HEK293T (cell line): ENCODE measurements at regions not wholly inside any gene's neighbourhood (a gene's known extent, or its start where the extent isn't known, plus 50 kb on each side); places are given as distances from the start of the nearest gene placed in this dataset.

ENCODE experiments used
- CTCF ChIA-PET: fragments of 350-600 bp; formaldehyde crosslinking; extraction: SDS; loops from one replicate; lab custom pipeline; 2021; ENCODE audit warnings: antibody characterized with exemption, inconsistent platforms; lab: Yijun Ruan, JAX
- POLR2A ChIA-PET: fragments of 350-600 bp; formaldehyde crosslinking; extraction: SDS; loops from one replicate; lab custom pipeline; 2020; ENCODE audit warnings: antibody characterized with exemption, inconsistent platforms; lab: Yijun Ruan, JAX
- DNase-seq: peaks from one replicate; pipeline ENCODE4 v3.0.0; 2012; ENCODE audit warnings: mixed read lengths; ENCODE audit errors: extremely low spot score
- ARNT ChIP-seq: fragments of 450-650 bp; IDR thresholded peaks from 2 replicates; pipeline ENCODE4 v1.6.1; 2017; ENCODE audit warnings: mild to moderate bottlenecking
- BHLHE40 ChIP-seq: fragments of 450-650 bp; IDR thresholded peaks from 2 replicates; pipeline ENCODE4 v1.6.1; 2016; ENCODE audit warnings: mild to moderate bottlenecking, moderate library complexity, borderline replicate concordance
- CTBP1 ChIP-seq: fragments of 450-650 bp; IDR thresholded peaks from 2 replicates; pipeline ENCODE4 v1.6.1; 2016; ENCODE audit warnings: borderline replicate concordance
- ELF4 ChIP-seq: fragments of 450-650 bp; IDR thresholded peaks from 2 replicates; pipeline ENCODE4 v1.6.1; 2017; ENCODE audit warnings: antibody characterized with exemption
- FOXA1 ChIP-seq: fragments of 450-650 bp; IDR thresholded peaks from 2 replicates; pipeline ENCODE4 v1.6.1; 2016; ENCODE audit warnings: mild to moderate bottlenecking
- FOXK2 ChIP-seq: fragments of 450-650 bp; IDR thresholded peaks from 2 replicates; pipeline ENCODE4 v1.6.1; 2016; ENCODE audit warnings: mild to moderate bottlenecking
- FOXM1 ChIP-seq: fragments of 450-650 bp; IDR thresholded peaks from 2 replicates; pipeline ENCODE4 v1.6.1; 2017; ENCODE audit warnings: mild to moderate bottlenecking, borderline replicate concordance
- HDGF ChIP-seq: fragments of 450-650 bp; IDR thresholded peaks from 2 replicates; pipeline ENCODE4 v1.6.1; 2017; ENCODE audit warnings: antibody characterized with exemption, borderline replicate concordance
- L3MBTL2 ChIP-seq: fragments of 450-650 bp; conservative IDR thresholded peaks from 2 replicates; pipeline ENCODE4 v1.6.1; 2016; ENCODE audit warnings: mild to moderate bottlenecking
- LEF1 ChIP-seq: fragments of 450-650 bp; IDR thresholded peaks from 2 replicates; pipeline ENCODE4 v1.6.1; 2017; ENCODE audit warnings: mild to moderate bottlenecking, borderline replicate concordance
- NFRKB ChIP-seq: fragments of 450-650 bp; IDR thresholded peaks from 2 replicates; pipeline ENCODE4 v1.6.1; 2016; ENCODE audit warnings: mild to moderate bottlenecking, moderate library complexity
- SP1 ChIP-seq: fragments of 450-650 bp; IDR thresholded peaks from 2 replicates; pipeline ENCODE4 v1.6.1; 2017
- SUZ12 ChIP-seq: fragments of 450-650 bp; IDR thresholded peaks from 2 replicates; pipeline ENCODE4 v1.6.1; 2016; ENCODE audit warnings: mild to moderate bottlenecking
- TARDBP ChIP-seq: fragments of 450-650 bp; IDR thresholded peaks from 2 replicates; pipeline ENCODE4 v1.6.1; 2016
- ZNF384 ChIP-seq: fragments of 450-650 bp; IDR thresholded peaks from 2 replicates; pipeline ENCODE4 v1.6.1; 2016
- TF ChIP-seq, protein P1 (sequence below): fragments of 450-650 bp; IDR thresholded peaks from 2 replicates; pipeline ENCODE4 v1.6.1; 2016

- no peak for TF ChIP-seq HDGF
- TF ChIP-seq, protein P1, sequence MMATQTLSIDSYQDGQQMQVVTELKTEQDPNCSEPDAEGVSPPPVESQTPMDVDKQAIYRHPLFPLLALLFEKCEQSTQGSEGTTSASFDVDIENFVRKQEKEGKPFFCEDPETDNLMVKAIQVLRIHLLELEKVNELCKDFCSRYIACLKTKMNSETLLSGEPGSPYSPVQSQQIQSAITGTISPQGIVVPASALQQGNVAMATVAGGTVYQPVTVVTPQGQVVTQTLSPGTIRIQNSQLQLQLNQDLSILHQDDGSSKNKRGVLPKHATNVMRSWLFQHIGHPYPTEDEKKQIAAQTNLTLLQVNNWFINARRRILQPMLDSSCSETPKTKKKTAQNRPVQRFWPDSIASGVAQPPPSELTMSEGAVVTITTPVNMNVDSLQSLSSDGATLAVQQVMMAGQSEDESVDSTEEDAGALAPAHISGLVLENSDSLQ = no peak
- TF ChIP-seq CTBP1 = no peak
- no peak for TF ChIP-seq FOXK2
- TF ChIP-seq ARNT = no peak
- TF ChIP-seq TARDBP = no peak
- TF ChIP-seq BHLHE40 = no peak
- TF ChIP-seq FOXM1 = no peak
- TF ChIP-seq NFRKB = no peak
- no peak for TF ChIP-seq LEF1
- no peak for TF ChIP-seq ELF4
- TF ChIP-seq SP1 = no peak
- no peak for TF ChIP-seq ZNF384
- TF ChIP-seq L3MBTL2 = no peak
- no peak for TF ChIP-seq SUZ12
- no peak for TF ChIP-seq FOXA1
- POLR2A ChIA-PET = no interaction called here
- CTCF ChIA-PET = no interaction called here
- no peak for DNase-seq
Observed at GRCh38 chr14:80127466-80127865, 83.8 kb downstream of the DIO2 start.

DNA sequence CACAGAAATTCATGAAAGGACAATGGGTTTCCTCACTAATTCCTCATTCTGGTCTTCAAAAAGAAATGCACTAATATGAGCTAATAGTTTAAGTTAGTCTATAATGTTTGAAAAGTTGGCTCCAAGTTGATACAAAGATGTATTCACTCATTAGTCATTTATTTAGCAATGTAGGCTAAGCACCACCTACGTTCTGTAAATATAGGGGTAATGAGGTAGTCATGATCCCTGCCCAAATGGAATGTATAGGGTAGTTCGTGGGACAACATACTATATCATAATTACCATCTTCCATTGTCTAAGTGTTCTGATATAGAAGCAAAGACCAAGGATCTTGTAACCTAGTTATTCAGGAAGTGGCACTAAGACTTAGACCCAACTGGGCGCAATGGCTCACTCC is 86.5 kb downstream of the DIO2 start:
- ChIA-PET POLR2A (no interaction called here), CTCF (no interaction called here)
- TF ChIP-seq BHLHE40 (no peak), ZNF384 (no peak), ARNT (no peak), LEF1 (no peak), FOXM1 (no peak), HDGF (no peak), SP1 (no peak), L3MBTL2 (no peak), ELF4 (no peak), FOXK2 (no peak), TARDBP (no peak), FOXA1 (no peak), SUZ12 (no peak)
- TF ChIP-seq, protein P1 = no peak
- no peak for DNase-seq

DNA sequence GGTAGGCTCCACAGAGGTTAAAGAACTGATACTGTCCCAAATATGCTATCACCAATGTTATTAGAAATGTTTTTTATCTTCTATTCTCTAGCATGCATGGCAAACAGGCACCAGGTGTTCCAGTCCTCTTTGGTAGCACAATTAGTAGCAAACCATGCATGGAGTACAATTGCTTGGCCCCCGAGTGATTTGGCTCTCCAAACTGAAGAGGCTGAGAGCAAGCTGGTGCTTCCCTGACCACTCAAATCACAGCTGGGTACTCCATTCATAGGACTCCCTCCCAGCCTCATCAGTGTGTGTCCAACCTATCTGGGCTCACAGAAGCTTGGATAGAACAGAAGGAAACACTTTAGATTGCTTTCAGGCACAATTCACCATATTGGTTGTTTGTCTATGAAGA is 93.4 kb downstream of the DIO2 start:
- ChIA-PET CTCF (no interaction called here), POLR2A (no interaction called here)
- TF ChIP-seq SP1 (no peak), ARNT (no peak)
- no peak for DNase-seq

GRCh38 chr14:80116157-80116556 is 95.1 kb downstream of the DIO2 start:
- no peak for TF ChIP-seq BHLHE40
- no peak for TF ChIP-seq ZNF384
- TF ChIP-seq ARNT = no peak
- no peak for TF ChIP-seq LEF1
- no peak for TF ChIP-seq ELF4
- no peak for TF ChIP-seq FOXA1
- TF ChIP-seq L3MBTL2 = no peak
- TF ChIP-seq NFRKB = no peak
- no peak for TF ChIP-seq HDGF
- TF ChIP-seq FOXM1 = no peak

DNA sequence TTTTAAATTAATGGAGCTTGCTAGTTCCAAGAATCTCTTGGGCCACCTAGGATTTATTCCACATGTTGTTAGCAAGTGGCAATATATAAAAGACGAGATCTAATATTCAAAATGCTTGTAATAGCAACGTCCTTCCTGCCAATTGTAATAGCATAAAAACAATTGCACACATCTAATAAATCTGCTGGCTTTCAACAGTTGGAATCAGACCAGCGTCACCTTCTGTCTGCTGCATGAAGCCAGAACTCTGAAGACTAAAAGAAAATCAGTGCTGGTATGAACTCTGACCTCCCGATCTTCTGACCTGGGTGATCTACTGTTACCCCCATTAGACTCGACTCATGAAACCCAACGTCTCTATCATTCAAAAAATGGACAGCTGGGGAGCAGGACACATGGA is 100.6 kb downstream of the DIO2 start:
- ChIA-PET CTCF (no interaction called here), POLR2A (no interaction called here)

More at GRCh38 chr14:80116157-80116556, 95.1 kb downstream of the DIO2 start:
- ChIA-PET CTCF (no interaction called here), POLR2A (no interaction called here)
- no peak for DNase-seq

GRCh38 chr14:80109055-80109454 is 102.2 kb downstream of the DIO2 start:
- CTCF ChIA-PET = no interaction called here
- POLR2A ChIA-PET = no interaction called here
- no peak for TF ChIP-seq BHLHE40
- TF ChIP-seq FOXK2 = no peak
- TF ChIP-seq L3MBTL2 = no peak
- TF ChIP-seq FOXA1 = no peak
- no peak for TF ChIP-seq CTBP1
- no peak for TF ChIP-seq TARDBP
- TF ChIP-seq FOXM1 = no peak

More for the DNA sequence above, 100.6 kb downstream of the DIO2 start:
- TF ChIP-seq ZNF384 (no peak), FOXA1 (no peak), HDGF (no peak), NFRKB (no peak), TARDBP (no peak), ARNT (no peak), CTBP1 (no peak), LEF1 (no peak), L3MBTL2 (no peak), SUZ12 (no peak), FOXM1 (no peak), SP1 (no peak), BHLHE40 (no peak), ELF4 (no peak), FOXK2 (no peak)
- TF ChIP-seq, protein P1 = no peak
- no peak for DNase-seq

DNA sequence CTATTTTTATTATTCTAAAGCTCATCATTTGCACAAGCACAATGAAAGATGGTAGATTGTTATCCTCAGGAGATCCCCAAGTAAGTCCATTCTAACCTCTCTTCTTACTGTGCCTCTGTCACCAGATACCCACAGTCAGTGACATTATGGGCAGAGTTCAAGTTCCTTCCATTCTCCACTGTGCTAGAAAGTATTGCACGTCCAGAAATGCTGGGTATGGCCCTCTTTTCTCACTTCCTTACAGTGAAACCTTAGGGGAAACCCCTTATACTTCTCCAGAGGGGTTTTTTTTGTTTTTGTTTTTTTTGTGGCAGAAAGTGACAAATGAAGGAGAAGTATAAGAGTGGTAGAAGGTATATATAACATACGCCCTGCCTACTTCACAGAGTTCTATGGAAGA is 102.9 kb downstream of the DIO2 start:
- ChIA-PET POLR2A (no interaction called here), CTCF (no interaction called here)

More at GRCh38 chr14:80109055-80109454, 102.2 kb downstream of the DIO2 start:
- no peak for DNase-seq

More for the DNA sequence above, 102.9 kb downstream of the DIO2 start:
- DNase-seq = no peak
- TF ChIP-seq NFRKB (no peak), ZNF384 (no peak), BHLHE40 (no peak), ELF4 (no peak), ARNT (no peak), L3MBTL2 (no peak), FOXM1 (no peak), CTBP1 (no peak), FOXK2 (no peak), SP1 (no peak), HDGF (no peak)
- TF ChIP-seq, protein P1 = no peak
